B cell (primary cell): ENCODE measurements at regions not wholly inside any gene's neighbourhood (a gene's known extent, or its start where the extent isn't known, plus 50 kb on each side); places are given as distances from the start of the nearest gene placed in this dataset.

Experiments used
- ATAC-seq: fragments of 200-7000 bp; cut with Tn5 transposase; one replicate; pipeline ENCODE4 v1.10.0; 2021; ENCODE audit warnings: low read depth, mild to moderate bottlenecking, moderate number of reproducible peaks, moderate library complexity
- CTCF ChIA-PET: fragments of 350-600 bp; sonication (Branson Sonifier 250); formaldehyde crosslinking; loops from one replicate; lab custom pipeline; 2021; ENCODE audit warnings: antibody characterized with exemption, inconsistent platforms; lab: Charles Lee
- POLR2A ChIA-PET: fragments of 350-600 bp; sonication (Branson Sonifier 250); formaldehyde crosslinking; loops from one replicate; lab custom pipeline; 2021; ENCODE audit warnings: antibody characterized with exemption; lab: Charles Lee
- DNase-seq: peaks from one replicate; pipeline ENCODE4 v3.0.0; 2013
- H2AFZ ChIP-seq: 2 replicates; pipeline ENCODE4 v1.6.1; 2012; ENCODE audit warnings: mild to moderate bottlenecking, low read depth, low read length; ENCODE audit not compliant: insufficient read depth, poor library complexity, severe bottlenecking
- H3K27ac ChIP-seq, 2 donors: 1 replicate in 1 of 2; 2 replicates in 1 of 2; pipeline ENCODE4 v1.5.1; 2012 to 2013; ENCODE audit warnings: low read length in 2 of 2, mild to moderate bottlenecking in 2 of 2, moderate library complexity in 1 of 2
- H3K27me3 ChIP-seq, 4 experiments: fragments of 200-600 bp in 1 of 4; sonication (generic) in 1 of 4; replicated peaks in 1 of 4; 1 replicate in 2 of 4; 2 replicates in 2 of 4; pipeline versions ENCODE4 v1.6.1 to v1.7.0; 2013 to 2016; ENCODE audit warnings: low read length in 3 of 4, mild to moderate bottlenecking in 2 of 4, mixed read lengths in 1 of 4, moderate library complexity in 1 of 4; ENCODE audit not compliant: insufficient read depth in 4 of 4, control insufficient read depth in 3 of 4; ENCODE audit errors: control extremely low read depth in 1 of 4
- H3K36me3 ChIP-seq, 2 experiments: replicated peaks in 1 of 2; 1 replicate in 1 of 2; 2 replicates in 1 of 2; pipeline versions ENCODE4 v1.6.1 to v1.7.1; 2013; ENCODE audit warnings: low read length in 1 of 2; ENCODE audit not compliant: insufficient read depth in 2 of 2, control insufficient read depth in 1 of 2; ENCODE audit errors: control extremely low read depth in 1 of 2, extremely low read depth in 1 of 2
- H3K4me1 ChIP-seq, 2 donors: fragments of 200-600 bp in 1 of 2; sonication (generic) in 1 of 2; 1 replicate in 1 of 2; 2 replicates in 1 of 2; pipeline versions ENCODE4 v1.5.1 to v1.6.1; 2013 to 2017; ENCODE audit warnings: low read length in 2 of 2; ENCODE audit not compliant: control insufficient read depth in 2 of 2, insufficient read depth in 2 of 2
- H3K4me2 ChIP-seq: replicated peaks from 2 replicates; pipeline ENCODE3; 2012; ENCODE audit warnings: mild to moderate bottlenecking, low read depth, low read length; ENCODE audit not compliant: poor library complexity, severe bottlenecking
- H3K4me3 ChIP-seq, 5 experiments: fragments of 200-600 bp in 1 of 5; sonication (generic) in 1 of 5; 1 replicate in 3 of 5; 2 replicates in 2 of 5; pipeline versions ENCODE4 v1.5.1 to v1.7.0; 2011 to 2016; ENCODE audit warnings: low read length in 4 of 5, mild to moderate bottlenecking in 4 of 5, low read depth in 2 of 5, control low read depth in 1 of 5, moderate library complexity in 1 of 5; ENCODE audit not compliant: insufficient read depth in 1 of 5; ENCODE audit errors: control extremely low read depth in 1 of 5, extremely low read depth in 1 of 5
- H3K79me2 ChIP-seq: fragments of 200-600 bp; sonication (generic); one replicate; pipeline ENCODE4 v1.6.0; 2016; ENCODE audit warnings: low read length; ENCODE audit not compliant: control insufficient read depth, insufficient read depth
- H3K9ac ChIP-seq: fragments of 200-600 bp; sonication (generic); 2 replicates; pipeline ENCODE4 v1.6.1; 2017; ENCODE audit warnings: mild to moderate bottlenecking, low read length, moderate library complexity
- H3K9me3 ChIP-seq, 3 donors: one replicate each; pipeline versions ENCODE4 v1.6.1 to v1.7.1; 2013; ENCODE audit warnings: low read length in 2 of 3; ENCODE audit not compliant: control insufficient read depth in 2 of 3, insufficient read depth in 1 of 3; ENCODE audit errors: control extremely low read depth in 1 of 3
- H4K20me1 ChIP-seq: 2 replicates; pipeline ENCODE4 v1.6.0; 2012; ENCODE audit warnings: mild to moderate bottlenecking, low read length; ENCODE audit not compliant: insufficient read depth, control insufficient read depth, poor library complexity, severe bottlenecking
- H3K27ac Mint-ChIP-seq: one replicate; pipeline ENCODE4 v1.8.0; 2021; ENCODE audit warnings: mixed read lengths
- H3K27me3 Mint-ChIP-seq: one replicate; pipeline ENCODE4 v1.8.0; 2021; ENCODE audit warnings: mixed read lengths
- H3K4me1 Mint-ChIP-seq: one replicate; pipeline ENCODE4 v1.8.0; 2021; ENCODE audit warnings: mixed read lengths
- H3K4me3 Mint-ChIP-seq: one replicate; pipeline ENCODE4 v1.8.0; 2021; ENCODE audit warnings: mixed read lengths
- H3K9me3 Mint-ChIP-seq: one replicate; pipeline ENCODE4 v1.8.0; 2022; ENCODE audit warnings: mixed read lengths; ENCODE audit not compliant: insufficient read depth
- EZH2 ChIP-seq: IDR thresholded peaks from 2 replicates; pipeline ENCODE4 v1.6.1; 2012; ENCODE audit warnings: borderline replicate concordance, low read depth, mild to moderate bottlenecking, moderate library complexity, low read length; ENCODE audit not compliant: insufficient read depth, poor library complexity, severe bottlenecking
- WGBS: methylation state at CpG from one replicate; pipeline ENCODE4 v1.1.5; 2013; ENCODE audit warnings: missing lambda C conversion rate; ENCODE audit not compliant: insufficient coverage; 5-methylcytosine and 5-hydroxymethylcytosine counted together
- intact Hi-C: fragments of 100-400 bp; cut with micrococcal nuclease; formaldehyde crosslinking; loops from one replicate; pipeline ENCODE4 v1.10.0; 2022
- TF ChIP-seq, protein P1 (sequence below): fragments of 200-600 bp; IDR thresholded peaks from one replicate; pipeline ENCODE4 v1.8.0; 2022; ENCODE audit warnings: antibody characterized with exemption, mild to moderate bottlenecking

DNA sequence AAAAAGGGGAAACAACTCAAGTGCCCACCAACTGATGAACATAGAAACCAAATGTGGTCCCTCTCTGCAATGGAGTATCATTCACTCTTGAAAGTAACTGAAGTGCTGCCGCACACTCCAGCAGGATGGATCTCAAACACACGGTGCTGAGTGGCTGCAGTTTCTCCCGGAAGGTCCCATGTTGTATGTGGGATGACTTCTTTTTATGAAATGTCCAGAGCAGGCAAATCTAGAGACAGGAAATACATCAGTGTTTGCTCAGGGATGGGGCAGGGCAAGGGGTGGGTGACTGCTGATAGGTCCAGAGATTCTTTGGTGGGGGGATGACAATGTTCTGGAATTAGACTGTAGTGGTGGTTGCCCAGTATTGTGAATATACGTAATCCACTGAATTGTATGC, 89.9 kb upstream of the ADAMTS2 start:
- H3K27ac Mint-ChIP-seq, result no peak overlapping the region
- H3K4me1 Mint-ChIP-seq, result no peaks in the 10 kb centered on the region
- Histone ChIP-seq H3K4me3 (no peak overlapping the region), H3K79me2 (no peaks in the 10 kb centered on the region), H4K20me1 (no peaks in the 10 kb centered on the region), H3K36me3 (no peaks in the 10 kb centered on the region), H3K27ac (no peak overlapping the region), H3K9me3 (peaks cover 0 to 17% (median 0%) of the 10 kb centered on the region in 3 donors), H3K4me1 (no peaks in the 10 kb centered on the region), H3K9ac (no peak overlapping the region), H2AFZ (no peak overlapping the region), H3K4me2 (no peak overlapping the region), H3K27me3 (no peaks in the 10 kb centered on the region)
- TF ChIP-seq, protein P1, sequence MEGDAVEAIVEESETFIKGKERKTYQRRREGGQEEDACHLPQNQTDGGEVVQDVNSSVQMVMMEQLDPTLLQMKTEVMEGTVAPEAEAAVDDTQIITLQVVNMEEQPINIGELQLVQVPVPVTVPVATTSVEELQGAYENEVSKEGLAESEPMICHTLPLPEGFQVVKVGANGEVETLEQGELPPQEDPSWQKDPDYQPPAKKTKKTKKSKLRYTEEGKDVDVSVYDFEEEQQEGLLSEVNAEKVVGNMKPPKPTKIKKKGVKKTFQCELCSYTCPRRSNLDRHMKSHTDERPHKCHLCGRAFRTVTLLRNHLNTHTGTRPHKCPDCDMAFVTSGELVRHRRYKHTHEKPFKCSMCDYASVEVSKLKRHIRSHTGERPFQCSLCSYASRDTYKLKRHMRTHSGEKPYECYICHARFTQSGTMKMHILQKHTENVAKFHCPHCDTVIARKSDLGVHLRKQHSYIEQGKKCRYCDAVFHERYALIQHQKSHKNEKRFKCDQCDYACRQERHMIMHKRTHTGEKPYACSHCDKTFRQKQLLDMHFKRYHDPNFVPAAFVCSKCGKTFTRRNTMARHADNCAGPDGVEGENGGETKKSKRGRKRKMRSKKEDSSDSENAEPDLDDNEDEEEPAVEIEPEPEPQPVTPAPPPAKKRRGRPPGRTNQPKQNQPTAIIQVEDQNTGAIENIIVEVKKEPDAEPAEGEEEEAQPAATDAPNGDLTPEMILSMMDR, result no peak
- TF ChIP-seq EZH2, result no peak
- intact Hi-C loops, result no loop called here
- H3K27me3 Mint-ChIP-seq, result no peaks in the 10 kb centered on the region
- WGBS, result 98% methylated on average over 4 of the region's 4 CpGs
- ChIA-PET CTCF (no interaction called here), POLR2A (no interaction called here)
- peaks cover 2% of the 10 kb centered on the region for H3K9me3 Mint-ChIP-seq
- ATAC-seq (no peak), DNase-seq (no peak)
- no peak overlapping the region for H3K4me3 Mint-ChIP-seq

DNA sequence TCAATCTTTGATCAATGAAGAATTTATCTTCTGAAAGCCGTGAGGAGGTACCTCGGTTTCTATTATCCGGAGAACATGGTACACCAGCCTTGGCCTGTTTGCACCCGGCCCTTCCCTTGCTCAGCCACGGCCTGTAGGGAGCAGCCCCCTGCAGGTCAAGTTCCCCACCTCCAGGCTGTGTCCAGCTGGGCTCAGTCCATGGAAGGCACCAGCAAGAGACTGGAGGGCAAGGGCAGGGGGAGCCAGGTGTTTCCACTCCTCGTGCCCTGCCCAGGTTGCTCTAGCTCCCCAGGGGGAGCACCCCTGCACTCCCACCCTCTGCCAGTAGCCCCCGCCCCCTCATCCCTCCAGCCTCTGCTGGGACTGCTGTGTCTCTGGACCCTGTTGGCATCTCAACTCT, 87.3 kb upstream of the ADAMTS2 start:
- H3K9ac ChIP-seq, result no peak overlapping the region
- H3K9me3 ChIP-seq, result peaks cover 0 to 22% (median 0%) of the 10 kb centered on the region in 3 donors
- H3K79me2 ChIP-seq, result no peaks in the 10 kb centered on the region
- intact Hi-C loops, result no loop called here
- 70% methylated on average over 7 of the region's 7 CpGs for WGBS
- ChIA-PET POLR2A (no interaction called here), CTCF (no interaction called here)
- H3K4me3 ChIP-seq, result no peak overlapping the region
- no peak overlapping the region for H3K27ac ChIP-seq
- no peaks in the 10 kb centered on the region for H4K20me1 ChIP-seq
- TF ChIP-seq, protein P1, result no peak
- TF ChIP-seq EZH2, result no peak
- Mint-ChIP-seq H3K27me3 (no peaks in the 10 kb centered on the region), H3K9me3 (peaks cover 2% of the 10 kb centered on the region), H3K27ac (no peak overlapping the region), H3K4me1 (no peaks in the 10 kb centered on the region), H3K4me3 (no peak overlapping the region)
- no peaks in the 10 kb centered on the region for H3K4me1 ChIP-seq
- no peaks in the 10 kb centered on the region for H3K36me3 ChIP-seq
- no peak overlapping the region for H3K4me2 ChIP-seq
- DNase-seq (no peak), ATAC-seq (no peak)
- H2AFZ ChIP-seq, result no peak overlapping the region
- no peaks in the 10 kb centered on the region for H3K27me3 ChIP-seq
